GM13976 (cell line): ENCODE measurements at regions not wholly inside any gene's neighbourhood (a gene's known extent, or its start where the extent isn't known, plus 50 kb on each side); places are given as distances from the start of the nearest gene placed in this dataset.

ENCODE experiments used
- DNase-seq: peaks from one replicate; pipeline ENCODE4 v3.0.0; 2012; ENCODE audit warnings: low spot score
- in situ Hi-C: fragments of 300-500 bp; cut with MboI; formaldehyde crosslinking; loops from one replicate; pipeline ENCODE4 v1.12.0; 2022; ENCODE audit warnings: low sequenced_read_pairs, mixed read lengths, inconsistent platforms; ENCODE audit not compliant: unreplicated experiment
- TF ChIP-seq, protein P1 (sequence below): IDR thresholded peaks from 2 replicates; pipeline ENCODE4 v1.5.1; 2012; ENCODE audit warnings: borderline replicate concordance, mild to moderate bottlenecking; ENCODE audit not compliant: insufficient read depth; ENCODE audit errors: extremely low read depth, missing control alignments, control extremely low read depth

DNA sequence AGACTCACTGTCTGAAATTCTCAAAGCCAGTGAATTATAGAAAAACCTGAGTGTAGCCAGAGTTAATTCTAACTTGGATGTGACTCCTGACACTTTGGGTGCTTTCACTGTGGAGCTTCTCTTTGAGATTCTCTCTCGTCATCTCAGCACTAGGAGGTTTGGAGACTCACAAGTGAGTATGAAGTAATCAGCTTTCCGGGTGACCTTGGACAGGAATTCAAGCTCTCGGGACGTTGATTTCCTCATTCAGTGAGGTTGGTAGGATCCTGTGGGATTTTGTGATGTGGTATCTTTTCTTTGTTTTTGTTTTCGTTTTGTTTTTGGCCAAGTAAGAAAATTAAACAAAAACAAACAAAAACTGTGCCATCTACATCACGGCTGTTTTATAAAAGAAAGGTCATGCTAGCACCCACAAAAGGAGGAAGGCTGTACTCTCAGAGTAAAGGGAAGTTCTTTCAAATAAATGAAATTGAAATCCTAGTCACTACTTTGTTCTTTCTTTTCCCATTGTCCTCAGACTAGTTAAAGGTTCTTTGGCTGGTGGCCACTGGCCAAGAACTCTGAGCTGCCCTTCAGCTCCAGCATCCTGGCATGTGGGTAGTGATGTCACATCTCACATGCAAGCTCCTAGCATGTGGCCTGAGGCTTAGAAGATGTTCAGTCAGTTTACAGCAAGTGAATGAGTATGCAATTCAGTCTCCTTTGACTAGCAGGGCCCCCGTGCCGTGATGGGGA lies 263.3 kb upstream of the TPM1 start:
- in situ Hi-C loops = no loop called here
- TF ChIP-seq, protein P1, sequence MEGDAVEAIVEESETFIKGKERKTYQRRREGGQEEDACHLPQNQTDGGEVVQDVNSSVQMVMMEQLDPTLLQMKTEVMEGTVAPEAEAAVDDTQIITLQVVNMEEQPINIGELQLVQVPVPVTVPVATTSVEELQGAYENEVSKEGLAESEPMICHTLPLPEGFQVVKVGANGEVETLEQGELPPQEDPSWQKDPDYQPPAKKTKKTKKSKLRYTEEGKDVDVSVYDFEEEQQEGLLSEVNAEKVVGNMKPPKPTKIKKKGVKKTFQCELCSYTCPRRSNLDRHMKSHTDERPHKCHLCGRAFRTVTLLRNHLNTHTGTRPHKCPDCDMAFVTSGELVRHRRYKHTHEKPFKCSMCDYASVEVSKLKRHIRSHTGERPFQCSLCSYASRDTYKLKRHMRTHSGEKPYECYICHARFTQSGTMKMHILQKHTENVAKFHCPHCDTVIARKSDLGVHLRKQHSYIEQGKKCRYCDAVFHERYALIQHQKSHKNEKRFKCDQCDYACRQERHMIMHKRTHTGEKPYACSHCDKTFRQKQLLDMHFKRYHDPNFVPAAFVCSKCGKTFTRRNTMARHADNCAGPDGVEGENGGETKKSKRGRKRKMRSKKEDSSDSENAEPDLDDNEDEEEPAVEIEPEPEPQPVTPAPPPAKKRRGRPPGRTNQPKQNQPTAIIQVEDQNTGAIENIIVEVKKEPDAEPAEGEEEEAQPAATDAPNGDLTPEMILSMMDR = no peak
- no peak for DNase-seq

DNA sequence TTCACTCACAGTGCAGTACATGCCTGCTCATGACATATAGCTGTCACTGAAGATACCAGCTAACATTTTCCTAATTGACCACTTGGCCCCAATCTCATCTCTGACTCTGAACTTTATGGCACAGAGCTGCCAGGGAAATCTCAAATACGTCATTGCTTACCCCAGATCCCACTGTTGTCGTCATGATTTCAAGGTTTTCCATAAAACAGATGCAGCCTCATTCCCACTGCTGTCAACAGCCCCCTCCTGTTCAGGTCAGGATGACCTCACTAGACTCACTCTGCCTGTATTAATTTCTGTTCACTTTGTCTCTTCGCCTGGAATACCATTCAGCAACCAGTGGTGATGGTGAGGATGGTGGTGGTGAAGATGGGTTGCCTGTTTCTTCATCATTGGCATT lies 262.6 kb upstream of the TPM1 start:
- in situ Hi-C loops = no loop called here
- DNase-seq = no peak
- TF ChIP-seq, protein P1 = no peak

DNA sequence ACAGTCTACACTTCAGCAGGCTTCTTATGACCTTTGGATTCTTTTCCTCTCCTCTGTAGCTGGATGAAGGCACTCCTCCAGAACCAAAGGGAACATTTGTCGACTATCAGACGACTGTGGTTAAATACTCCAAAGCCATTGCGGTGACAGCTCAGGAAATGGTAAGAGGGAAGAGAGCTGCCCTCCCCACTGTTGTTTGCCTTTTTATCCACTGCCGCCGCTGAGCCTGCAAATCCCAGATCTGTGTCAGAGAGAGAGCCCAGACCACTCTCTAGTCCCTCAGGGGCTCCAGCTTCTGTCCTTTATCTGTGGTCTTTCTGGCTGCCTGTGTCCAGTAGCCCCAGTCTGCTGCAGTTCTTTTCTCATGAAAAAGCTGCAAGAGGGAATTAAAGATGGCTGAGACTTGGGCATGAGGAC lies 261.5 kb upstream of the TPM1 start:
- TF ChIP-seq, protein P1 = no peak
- no peak for DNase-seq
- in situ Hi-C loops = no loop called here

DNA sequence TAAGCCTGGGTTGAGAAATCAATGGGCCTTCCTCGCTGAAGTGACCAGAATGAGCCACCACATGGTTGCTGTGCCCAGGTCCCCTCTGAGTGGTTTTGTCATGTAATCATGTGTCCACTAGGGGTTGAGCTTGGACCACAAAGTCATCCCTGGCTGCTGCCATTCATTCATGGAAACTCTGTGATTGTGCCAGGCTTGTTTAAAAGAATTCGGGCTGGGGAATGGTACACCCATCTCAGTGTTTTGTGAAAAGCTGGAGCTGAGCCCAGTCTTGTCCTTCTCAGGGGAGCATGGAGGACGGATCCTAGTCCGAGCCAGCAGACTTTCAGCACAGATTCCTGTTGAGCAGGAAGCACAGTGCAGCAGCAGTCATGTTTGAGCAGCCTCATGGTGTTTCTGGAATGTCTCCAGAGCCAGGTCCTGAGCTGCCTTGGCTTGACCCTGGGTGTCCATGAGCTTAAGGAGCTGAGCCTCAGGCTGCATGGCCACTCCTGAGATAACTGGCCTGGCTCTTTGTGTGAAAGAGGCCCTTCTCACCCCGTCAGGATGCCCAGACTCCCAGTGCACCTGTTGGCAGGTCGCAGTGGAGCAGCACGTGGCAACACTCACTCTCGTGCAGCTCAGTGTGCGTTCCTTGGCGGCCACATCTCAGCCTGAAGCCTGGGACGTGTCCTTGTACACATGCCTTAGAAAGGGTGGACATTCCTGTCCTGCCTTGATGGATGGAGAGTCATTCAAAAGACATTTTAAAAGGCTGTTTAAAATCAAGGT lies 260.3 kb upstream of the TPM1 start:
- peak; percentile 57 for DNase-seq
- in situ Hi-C loops = no loop called here

DNA sequence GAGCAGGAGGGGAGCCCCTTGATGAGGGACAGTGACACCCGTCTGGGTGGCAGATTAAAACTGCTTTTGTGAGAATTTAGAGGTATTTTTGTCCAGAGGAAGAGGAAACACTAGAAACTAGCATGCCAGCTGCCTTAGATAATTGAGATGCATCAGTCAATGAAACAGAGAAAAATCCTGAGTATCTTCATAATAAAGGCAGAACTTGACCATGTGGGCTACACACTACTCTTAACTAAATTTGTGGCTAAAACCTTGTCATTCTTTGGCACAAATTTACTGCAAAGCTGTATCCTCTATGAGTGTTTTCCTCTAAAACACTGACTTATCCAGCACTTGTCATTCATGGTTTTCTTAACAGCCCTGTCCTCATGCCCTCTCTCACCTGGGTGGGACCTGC lies 259.7 kb upstream of the TPM1 start:
- TF ChIP-seq, protein P1 = no peak
- no peak for DNase-seq
- in situ Hi-C loops = no loop called here

More for the DNA sequence above, 260.3 kb upstream of the TPM1 start:
- TF ChIP-seq, protein P1 = peak; percentile 12

DNA sequence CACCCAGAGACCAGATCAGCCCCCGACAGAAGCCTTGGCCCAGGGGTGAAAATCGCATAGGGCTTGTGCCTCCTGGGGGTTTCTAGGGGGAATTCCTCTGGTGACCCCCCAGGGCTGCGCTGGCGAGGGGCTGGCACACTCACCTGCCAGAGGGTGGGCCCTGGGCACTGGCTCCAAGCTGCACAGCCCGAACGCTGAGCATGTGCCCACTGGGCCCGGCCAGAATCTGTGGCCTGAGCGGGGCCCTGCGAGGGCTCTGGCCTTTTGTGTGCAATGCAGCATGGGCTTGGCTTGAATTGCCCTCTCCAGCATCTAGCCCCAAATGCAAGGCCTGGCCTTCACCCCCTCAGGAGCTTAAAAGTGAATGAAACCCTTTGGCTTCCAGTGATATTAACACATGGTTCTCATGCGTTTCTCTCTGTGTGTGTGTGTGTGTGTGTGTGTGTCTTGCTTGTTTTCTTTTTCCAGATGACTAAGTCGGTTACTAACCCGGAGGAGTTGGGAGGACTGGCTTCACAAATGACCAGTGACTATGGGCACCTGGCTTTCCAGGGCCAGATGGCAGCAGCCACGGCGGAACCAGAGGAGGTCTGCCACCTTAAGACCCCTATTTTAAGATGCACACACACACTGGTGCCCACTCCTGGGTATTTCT lies 259.1 kb upstream of the TPM1 start:
- no peak for DNase-seq

More for the DNA sequence above, 259.1 kb upstream of the TPM1 start:
- in situ Hi-C loops = no loop called here
- TF ChIP-seq, protein P1 = no peak
